ENCODE measurements at regions not wholly inside any gene's neighbourhood (a gene's known extent, or its start where the extent isn't known, plus 50 kb on each side); places are given as distances from the start of the nearest gene placed in this dataset.

DNA sequence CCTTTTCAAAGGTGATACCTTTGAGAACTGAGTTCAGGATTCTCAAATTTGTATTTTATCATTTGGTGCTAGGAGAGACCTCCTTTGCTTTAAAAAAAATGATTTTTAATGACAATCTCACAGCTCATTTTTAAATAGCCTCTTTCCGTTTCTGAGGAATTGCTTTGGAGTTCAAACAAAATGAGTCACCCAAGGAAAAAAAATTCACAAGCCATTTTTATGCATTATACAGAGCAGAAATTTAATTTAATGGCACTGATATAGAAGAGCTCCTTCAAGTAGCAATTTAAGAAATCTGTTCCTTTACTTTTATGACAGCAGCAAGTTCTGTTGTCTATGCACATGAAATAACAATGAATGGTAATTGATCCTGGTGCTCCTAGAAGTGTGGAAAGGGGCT lies 337.9 kb upstream of the KCNMB2 start:
- H3K27ac Mint-ChIP-seq (ENCODE audit: low read depth, unreplicated experiment), result no peak overlapping the region
- no TSS peak for BruUV-seq (replicated peaks)
- no peak for DNase-seq (ENCODE audit: unreplicated experiment)
- ChIA-PET CTCF (interaction anchor here (0.9 kb wide), 1 partner anchor 121 kb away, joined by 3 read pairs; no protein-coding TSS in a partner anchor), POLR2A (interaction anchor here (0.7 to 1.0 kb wide), 3 partner anchors 26 to 38 kb away, joined by 3 to 4 read pairs (median 4); no protein-coding TSS in a partner anchor)
- no peaks in the 10 kb centered on the region for H3K27me3 Mint-ChIP-seq (ENCODE audit: insufficient read depth, unreplicated experiment)
- H3K4me3 Mint-ChIP-seq (ENCODE audit: unreplicated experiment), result no peak overlapping the region
- TF ChIP-seq, protein P1, sequence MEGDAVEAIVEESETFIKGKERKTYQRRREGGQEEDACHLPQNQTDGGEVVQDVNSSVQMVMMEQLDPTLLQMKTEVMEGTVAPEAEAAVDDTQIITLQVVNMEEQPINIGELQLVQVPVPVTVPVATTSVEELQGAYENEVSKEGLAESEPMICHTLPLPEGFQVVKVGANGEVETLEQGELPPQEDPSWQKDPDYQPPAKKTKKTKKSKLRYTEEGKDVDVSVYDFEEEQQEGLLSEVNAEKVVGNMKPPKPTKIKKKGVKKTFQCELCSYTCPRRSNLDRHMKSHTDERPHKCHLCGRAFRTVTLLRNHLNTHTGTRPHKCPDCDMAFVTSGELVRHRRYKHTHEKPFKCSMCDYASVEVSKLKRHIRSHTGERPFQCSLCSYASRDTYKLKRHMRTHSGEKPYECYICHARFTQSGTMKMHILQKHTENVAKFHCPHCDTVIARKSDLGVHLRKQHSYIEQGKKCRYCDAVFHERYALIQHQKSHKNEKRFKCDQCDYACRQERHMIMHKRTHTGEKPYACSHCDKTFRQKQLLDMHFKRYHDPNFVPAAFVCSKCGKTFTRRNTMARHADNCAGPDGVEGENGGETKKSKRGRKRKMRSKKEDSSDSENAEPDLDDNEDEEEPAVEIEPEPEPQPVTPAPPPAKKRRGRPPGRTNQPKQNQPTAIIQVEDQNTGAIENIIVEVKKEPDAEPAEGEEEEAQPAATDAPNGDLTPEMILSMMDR (IDR thresholded peaks at IDR 0.05; ENCODE audit: unreplicated experiment), result no peak
- H3K4me1 Mint-ChIP-seq (ENCODE audit: insufficient read depth, unreplicated experiment), result peaks cover 26% of the 10 kb centered on the region
- H3K36me3 Mint-ChIP-seq (ENCODE audit: insufficient read depth, unreplicated experiment), result no peaks in the 10 kb centered on the region
- H3K9me3 Mint-ChIP-seq (ENCODE audit: unreplicated experiment), result no peaks in the 10 kb centered on the region
- intact Hi-C loops (cut with micrococcal nuclease), result no loop called here

DNA sequence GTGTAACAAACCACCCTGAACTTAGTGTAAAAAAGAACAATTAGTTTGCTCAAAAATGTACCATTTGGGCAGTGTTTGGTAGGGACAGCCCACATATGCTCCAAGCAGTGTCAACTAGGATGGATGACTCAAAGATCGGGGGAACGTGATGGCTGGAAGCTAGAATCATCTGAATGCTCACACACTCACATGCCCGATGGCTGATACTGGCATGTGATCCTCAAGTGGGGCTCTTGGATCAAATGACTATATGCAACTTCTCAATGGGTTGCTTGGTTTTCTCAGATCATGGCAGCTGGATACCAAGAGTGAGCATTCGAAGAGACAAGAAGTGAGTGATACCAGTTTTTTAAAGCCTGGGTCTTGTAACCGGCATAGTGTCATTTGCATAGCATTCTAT lies 335.9 kb upstream of the KCNMB2 start:
- H3K27ac Mint-ChIP-seq (ENCODE audit: low read depth, unreplicated experiment), result no peak overlapping the region
- no peak for DNase-seq (ENCODE audit: unreplicated experiment)
- ChIA-PET CTCF (interaction anchor here (0.5 to 0.7 kb wide), 2 partner anchors 38 to 1021 kb away, joined by 3 read pairs; no protein-coding TSS in a partner anchor), POLR2A (interaction anchor here (1.0 to 1.9 kb wide), 2 partner anchors 9 to 54 kb away, joined by 3 to 5 read pairs; no protein-coding TSS in a partner anchor)
- BruUV-seq (replicated peaks), result no TSS peak
- no peaks in the 10 kb centered on the region for H3K27me3 Mint-ChIP-seq (ENCODE audit: insufficient read depth, unreplicated experiment)
- no peaks in the 10 kb centered on the region for H3K36me3 Mint-ChIP-seq (ENCODE audit: insufficient read depth, unreplicated experiment)
- intact Hi-C loops (cut with micrococcal nuclease), result no loop called here
- H3K9me3 Mint-ChIP-seq (ENCODE audit: unreplicated experiment), result no peaks in the 10 kb centered on the region
- no peak overlapping the region for H3K4me3 Mint-ChIP-seq (ENCODE audit: unreplicated experiment)
- peaks cover 28% of the 10 kb centered on the region for H3K4me1 Mint-ChIP-seq (ENCODE audit: insufficient read depth, unreplicated experiment)
- TF ChIP-seq, protein P1 (IDR thresholded peaks at IDR 0.05; ENCODE audit: unreplicated experiment), result no peak

DNA sequence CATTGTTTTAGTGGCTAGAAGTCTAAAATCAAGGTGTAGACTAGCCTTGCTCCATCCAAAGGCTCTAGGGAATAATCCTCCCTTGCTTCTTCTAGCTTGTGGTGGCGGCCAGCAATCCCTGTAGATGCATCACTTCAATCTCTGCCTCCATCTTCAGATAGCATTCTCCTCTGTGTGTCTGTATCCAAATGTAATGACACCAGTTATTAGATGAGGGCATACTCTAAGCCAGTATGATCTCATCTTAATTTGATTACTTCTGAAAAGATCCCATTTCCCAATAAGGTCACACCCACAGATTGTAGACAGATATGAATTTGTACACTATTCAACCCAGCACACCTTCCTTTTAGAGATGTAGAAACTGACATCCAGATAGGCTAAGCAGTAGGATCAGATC lies 334.5 kb upstream of the KCNMB2 start:
- no peaks in the 10 kb centered on the region for H3K9me3 Mint-ChIP-seq (ENCODE audit: unreplicated experiment)
- H3K4me3 Mint-ChIP-seq (ENCODE audit: unreplicated experiment), result no peak overlapping the region
- TF ChIP-seq, protein P1 (IDR thresholded peaks at IDR 0.05; ENCODE audit: unreplicated experiment), result no peak
- intact Hi-C loops (cut with micrococcal nuclease), result no loop called here
- no peak for DNase-seq (ENCODE audit: unreplicated experiment)
- H3K27me3 Mint-ChIP-seq (ENCODE audit: insufficient read depth, unreplicated experiment), result no peaks in the 10 kb centered on the region
- no peak overlapping the region for H3K27ac Mint-ChIP-seq (ENCODE audit: low read depth, unreplicated experiment)
- H3K4me1 Mint-ChIP-seq (ENCODE audit: insufficient read depth, unreplicated experiment), result peaks cover 18% of the 10 kb centered on the region
- ChIA-PET CTCF (no interaction called here), POLR2A (interaction anchor here (1.0 kb wide), 1 partner anchor 366 kb away, joined by 3 read pairs; no protein-coding TSS in a partner anchor)
- BruUV-seq (replicated peaks), result no TSS peak
- H3K36me3 Mint-ChIP-seq (ENCODE audit: insufficient read depth, unreplicated experiment), result no peaks in the 10 kb centered on the region

DNA sequence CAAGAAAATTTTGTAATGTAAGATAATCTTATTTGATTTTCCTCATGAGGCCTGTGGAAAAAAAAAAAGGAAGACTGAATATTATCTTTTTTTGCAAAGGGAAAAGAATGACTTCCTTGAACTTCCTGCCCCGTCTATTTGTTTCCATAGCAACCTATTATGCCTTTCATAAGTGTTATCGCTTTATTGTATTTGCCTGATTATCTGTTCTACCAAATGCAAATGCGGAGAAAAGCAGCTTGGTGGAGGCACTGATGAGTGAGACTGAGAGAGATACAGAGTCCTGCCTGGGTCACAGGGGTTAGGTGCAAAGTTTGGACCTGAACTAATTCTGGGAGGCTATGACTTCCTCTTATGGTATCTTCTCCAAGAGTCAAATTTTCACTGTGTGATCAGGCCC lies 334.0 kb upstream of the KCNMB2 start:
- intact Hi-C loops (cut with micrococcal nuclease), result no loop called here
- no peak for DNase-seq (ENCODE audit: unreplicated experiment)
- no peaks in the 10 kb centered on the region for H3K9me3 Mint-ChIP-seq (ENCODE audit: unreplicated experiment)
- no peak overlapping the region for H3K27ac Mint-ChIP-seq (ENCODE audit: low read depth, unreplicated experiment)
- POLR2A ChIA-PET, result no interaction called here
- H3K4me3 Mint-ChIP-seq (ENCODE audit: unreplicated experiment), result no peak overlapping the region
- no peaks in the 10 kb centered on the region for H3K36me3 Mint-ChIP-seq (ENCODE audit: insufficient read depth, unreplicated experiment)
- CTCF ChIA-PET, result no interaction called here
- TF ChIP-seq, protein P1 (IDR thresholded peaks at IDR 0.05; ENCODE audit: unreplicated experiment), result no peak
- BruUV-seq (replicated peaks), result no TSS peak
- peaks cover 13% of the 10 kb centered on the region for H3K4me1 Mint-ChIP-seq (ENCODE audit: insufficient read depth, unreplicated experiment)
- H3K27me3 Mint-ChIP-seq (ENCODE audit: insufficient read depth, unreplicated experiment), result no peaks in the 10 kb centered on the region
